Right renal cortex interstitium (tissue), 3 donors: ENCODE measurements at regions not wholly inside any gene's neighbourhood (a gene's known extent, or its start where the extent isn't known, plus 50 kb on each side); places are given as distances from the start of the nearest gene placed in this dataset.

Experiments
- DNase-seq, 3 donors: peaks; one replicate each; pipeline ENCODE4 v3.0.0-alpha.2; 2013; ENCODE audit warnings: low read depth in 3 of 3, low spot score in 2 of 3

DNA sequence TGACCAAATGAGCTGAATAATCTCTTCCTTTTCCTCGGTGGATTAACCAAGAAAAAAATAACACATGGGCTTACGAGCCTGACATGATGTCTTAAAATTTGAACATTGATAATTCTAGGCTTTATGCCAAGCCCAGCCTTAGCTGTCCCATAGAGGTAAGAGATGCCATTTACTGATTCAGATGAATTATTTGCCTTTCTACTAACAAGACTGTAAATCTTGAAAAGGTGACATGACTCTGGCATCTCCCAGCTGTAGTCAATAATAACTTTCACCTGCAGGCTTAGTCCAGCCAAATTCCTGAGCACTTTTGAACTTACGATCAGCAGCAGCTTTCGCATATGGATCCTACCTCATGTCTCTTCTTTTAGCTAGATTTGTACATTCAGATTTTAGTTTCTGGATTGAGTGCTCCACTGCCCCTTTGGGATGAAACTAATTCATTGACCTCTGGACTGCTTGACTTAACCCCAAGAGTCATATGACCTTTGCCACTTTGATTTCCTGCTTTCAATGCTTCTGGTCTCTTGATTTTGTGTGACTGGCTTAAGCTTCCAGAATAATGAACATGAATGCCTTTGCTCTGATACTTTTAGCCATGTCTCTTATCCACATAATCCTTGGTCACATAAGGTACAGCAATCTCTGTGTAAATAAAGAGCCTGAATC, 876.4 kb upstream of the SLIT2 start:
- no peak for DNase-seq

DNA sequence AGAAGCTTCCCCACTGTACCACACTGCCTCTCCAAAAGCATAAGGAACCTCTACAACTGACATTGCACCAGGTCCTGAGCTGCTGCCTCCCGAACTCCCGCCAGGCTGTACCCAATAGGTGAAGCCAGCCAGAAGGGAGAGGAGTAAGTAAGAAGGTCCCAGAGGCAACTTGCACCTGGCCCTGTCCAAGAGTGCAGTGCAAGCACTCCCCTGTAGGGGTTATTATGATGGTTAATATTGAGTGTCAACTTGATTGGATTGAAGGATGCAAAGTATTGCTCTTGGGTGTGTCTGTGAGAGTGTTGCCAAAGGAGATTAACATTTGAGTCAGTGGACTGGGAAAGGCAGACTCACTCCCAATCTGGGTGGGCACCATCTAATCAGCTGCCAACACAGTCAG, 879.3 kb upstream of the SLIT2 start:
- no peak for DNase-seq

DNA sequence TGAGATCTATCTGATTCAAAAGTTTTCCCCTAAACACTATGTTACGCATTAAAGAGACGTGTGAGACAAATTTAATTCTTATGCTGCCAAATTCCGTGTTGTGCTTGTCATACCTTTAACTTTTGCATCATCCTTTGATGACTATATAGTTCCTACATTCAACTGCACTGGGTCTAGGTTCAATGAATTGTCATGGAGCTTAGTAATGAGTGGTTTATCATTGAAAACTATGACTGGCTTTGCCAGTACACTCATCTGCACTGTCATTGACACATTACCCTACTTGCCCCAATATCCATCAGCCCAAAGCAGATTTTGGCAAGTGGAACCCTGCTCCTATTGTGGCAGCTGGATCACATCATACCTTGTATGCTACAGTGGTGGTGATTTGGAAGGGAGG, 882.9 kb upstream of the SLIT2 start:
- no peak for DNase-seq

DNA sequence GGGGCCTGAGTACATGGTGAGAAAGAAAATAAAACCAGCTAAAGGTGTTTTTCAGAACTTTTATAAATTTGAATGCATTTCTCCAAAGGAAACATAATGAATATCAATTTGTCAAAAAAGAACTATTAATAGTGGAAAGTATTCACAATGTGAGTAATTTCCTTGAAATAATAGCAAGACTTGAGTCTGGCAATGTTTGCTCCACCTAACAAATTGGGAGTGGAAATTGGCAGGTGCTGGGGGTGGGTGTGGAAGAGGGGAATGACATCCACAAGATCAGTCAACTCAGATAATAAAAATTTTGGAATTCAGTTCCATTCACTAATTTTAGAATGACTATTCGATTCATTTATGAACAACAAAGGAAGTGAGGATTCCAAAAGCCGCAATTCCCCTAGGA, 884.8 kb upstream of the SLIT2 start:
- DNase-seq = no peak

DNA sequence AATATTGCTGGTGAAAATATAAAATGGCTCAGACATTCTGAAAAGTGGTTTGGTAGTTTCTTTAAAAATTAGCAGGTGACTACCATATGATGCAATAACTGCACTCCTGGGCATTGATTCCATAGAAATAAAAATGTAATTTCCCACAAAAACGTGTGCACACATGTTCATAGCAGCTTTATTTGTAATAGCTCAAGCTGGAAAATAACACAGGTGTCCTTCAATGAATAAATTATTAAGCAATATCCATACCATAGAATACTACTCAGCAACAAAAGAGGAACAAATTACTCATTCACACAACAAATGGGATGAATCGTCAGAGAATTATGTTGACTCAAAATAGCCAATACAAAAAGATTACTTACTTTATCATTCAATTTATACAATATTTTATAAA, 893.7 kb upstream of the SLIT2 start:
- no peak for DNase-seq

DNA sequence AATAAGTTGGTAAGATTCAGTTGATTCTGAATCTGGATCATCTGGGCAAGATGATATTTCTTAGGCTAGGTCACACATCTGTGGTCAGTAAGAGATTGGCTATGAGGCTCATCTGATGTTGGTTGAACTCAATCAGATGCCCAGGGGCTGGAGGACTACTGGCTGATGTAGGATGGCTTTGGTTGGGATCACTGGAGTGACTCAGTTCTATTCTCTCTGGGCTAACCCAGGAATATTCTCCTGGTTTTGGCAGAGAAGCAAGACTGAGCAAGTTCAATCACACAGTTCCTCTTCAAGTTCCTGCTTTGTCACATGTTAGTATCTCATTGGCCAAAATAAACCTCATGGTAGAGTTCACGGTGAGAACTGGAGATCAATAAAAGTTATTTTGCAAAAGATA, 902.3 kb upstream of the SLIT2 start:
- DNase-seq = no peak

DNA sequence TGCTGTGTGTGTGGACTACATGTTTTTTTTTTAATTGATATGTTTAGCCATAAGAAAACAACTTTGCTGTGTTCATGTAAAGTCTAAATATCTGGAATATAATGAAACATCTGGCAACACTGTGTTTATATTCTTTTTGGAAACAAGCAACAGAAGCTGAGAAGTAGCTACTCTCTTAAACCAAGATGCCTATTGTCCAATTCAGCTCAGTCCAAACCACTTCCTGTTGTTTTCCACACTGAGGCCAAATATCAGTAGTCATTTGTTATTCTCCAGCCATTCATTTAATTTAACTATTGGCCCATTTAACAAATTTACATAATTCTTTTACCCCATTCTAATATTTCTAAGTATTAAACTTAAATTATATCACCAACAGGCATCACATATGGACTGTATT, 903.0 kb upstream of the SLIT2 start:
- no peak for DNase-seq

DNA sequence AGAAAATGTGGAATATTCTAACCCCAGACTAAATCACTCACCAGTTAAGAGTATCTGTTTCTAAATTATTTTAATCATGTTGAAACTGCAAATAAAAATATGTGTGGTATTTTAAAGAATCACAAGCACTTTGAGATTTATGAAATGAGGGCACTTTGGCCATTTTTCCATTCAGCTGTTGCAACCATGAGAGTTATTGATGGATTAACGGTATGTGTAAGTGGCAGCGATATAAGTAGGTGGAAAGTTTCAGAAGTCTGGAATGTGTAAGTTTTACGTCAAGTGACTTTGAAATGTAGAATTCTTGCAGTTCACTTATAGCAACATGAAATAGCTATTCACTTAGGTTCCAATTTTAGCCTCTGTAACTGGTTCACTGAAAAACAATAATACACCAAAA, 905.1 kb upstream of the SLIT2 start:
- no peak for DNase-seq

DNA sequence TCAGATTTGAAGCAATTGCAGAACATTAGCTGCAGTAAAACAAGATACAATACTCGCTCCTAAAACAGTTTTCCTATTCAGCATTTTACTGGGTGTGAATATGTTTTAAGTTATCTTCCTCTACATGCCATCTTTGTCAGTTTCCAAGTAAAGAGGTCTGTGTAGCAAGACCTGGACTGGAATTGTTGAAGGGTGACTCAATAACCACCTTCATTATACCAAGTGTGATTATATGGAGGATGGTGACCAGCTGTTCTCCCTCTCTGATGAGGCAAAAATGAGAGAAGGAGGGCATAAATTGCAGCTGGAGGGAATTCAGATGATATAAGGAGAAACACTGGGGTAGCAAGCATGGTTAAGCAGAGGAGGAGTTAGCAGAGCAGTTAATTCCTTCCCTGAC, 922.1 kb upstream of the SLIT2 start:
- DNase-seq = no peak

DNA sequence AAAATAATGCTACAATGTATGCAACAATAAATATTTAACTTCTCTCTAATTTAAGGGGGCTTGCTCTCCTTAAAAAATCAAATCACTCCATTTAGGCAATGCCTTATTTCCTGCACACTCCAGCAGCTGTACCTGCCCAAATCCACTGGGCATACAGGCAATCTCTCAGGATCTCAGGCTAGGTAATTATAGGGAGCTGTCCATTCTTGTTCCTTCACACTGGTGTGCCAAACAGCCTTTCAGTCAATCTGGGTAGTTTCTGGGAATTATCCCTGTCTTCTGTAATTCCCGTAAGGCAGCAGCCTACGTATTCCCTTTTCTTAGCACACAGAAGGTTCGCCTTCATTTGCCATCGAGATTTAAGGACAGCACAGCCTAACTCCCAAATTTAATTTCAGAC, 922.6 kb upstream of the SLIT2 start:
- DNase-seq = no peak

DNA sequence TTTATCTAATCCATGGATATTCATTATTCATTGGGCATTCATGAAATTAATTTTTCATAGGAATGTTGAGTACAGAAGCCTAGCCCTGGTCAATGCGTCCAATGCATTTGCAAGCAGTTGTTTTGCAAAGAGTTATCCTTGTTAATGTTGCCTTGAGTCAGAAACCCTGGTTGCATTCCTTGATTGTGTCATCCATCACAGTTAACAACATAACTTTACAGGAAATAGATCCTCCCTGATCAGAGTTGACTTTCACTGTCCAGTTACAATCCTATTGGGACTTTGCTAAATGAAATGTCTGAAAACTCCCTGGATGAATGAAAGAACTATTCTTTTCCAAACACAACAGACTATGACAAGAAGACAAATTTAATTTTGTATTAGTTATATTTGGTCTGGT, 924.3 kb upstream of the SLIT2 start:
- DNase-seq = no peak

DNA sequence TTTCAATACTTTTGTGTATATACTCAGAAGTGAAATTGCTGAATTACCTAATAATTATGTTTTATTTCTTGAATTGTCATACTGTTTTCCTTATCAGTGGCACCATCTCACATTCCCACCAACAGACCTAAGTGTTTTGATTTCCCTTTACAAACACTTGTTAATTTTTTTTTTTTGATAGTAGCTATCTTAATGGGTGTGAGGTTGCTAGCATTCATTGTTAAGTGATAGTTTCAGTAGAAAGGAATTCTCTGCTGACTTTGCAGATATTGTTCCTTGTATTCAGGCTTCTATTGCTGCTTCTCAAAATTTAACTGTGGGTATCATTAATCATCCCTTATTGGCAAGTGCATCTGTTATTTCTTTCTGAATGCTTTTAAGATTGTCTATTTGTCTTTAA, 927.5 kb upstream of the SLIT2 start:
- no peak for DNase-seq

DNA sequence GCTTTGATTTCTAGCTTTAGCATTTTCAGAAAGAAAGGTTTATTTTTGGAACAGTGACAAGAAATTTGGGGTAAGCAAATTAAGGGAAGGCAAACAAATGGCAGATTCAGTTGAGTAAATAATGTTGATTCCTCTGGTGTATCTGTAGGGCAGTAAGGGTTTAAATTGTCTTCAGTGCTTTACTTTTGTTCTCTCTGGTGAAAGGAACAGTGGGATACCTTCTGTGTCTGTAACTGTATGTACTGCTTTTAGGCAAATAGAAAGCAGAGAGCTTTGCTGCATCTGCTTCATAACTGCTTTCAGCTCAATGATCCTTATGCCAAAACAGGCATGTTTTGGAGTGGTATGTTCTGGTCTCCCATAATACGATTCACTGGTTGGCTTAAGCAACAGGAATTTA, 932.1 kb upstream of the SLIT2 start:
- DNase-seq = no peak

DNA sequence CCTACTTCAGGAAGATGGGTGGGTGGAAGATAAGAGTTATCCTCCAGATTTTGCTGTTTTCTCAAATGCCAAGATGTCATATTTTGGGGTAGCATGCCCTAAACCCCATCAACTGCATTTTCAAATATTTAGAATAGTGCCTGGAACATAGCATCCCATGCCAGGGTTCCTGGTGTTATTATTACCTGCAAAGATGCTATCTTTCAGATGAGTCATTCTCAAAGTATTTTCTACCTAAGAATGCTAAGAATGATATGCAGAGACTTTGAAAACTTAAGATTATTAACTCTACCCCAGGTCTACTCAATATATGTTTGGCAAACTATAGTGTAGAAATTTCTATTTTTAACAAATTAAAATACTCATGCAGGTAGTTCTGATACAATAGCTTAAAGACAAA, 934.3 kb upstream of the SLIT2 start:
- DNase-seq = no peak

DNA sequence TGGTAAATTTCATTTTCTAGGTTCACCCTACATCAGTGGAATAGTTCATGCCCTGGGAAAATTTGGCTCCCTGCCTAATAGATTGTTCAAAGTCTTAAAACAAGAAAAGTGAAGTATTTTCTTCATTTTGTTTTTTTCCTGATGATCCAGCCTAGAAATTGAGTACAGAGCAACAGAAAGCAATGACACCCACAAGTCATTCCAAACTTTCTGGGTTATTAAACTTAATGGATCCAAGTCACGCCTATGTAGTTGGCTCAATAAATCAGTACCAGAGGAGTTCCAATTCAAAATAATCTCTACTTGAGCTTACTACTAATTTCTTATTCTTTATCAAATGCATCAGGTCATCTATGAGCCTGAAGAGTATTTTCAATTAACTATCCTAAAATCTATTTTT, 937.6 kb upstream of the SLIT2 start:
- DNase-seq = no peak

DNA sequence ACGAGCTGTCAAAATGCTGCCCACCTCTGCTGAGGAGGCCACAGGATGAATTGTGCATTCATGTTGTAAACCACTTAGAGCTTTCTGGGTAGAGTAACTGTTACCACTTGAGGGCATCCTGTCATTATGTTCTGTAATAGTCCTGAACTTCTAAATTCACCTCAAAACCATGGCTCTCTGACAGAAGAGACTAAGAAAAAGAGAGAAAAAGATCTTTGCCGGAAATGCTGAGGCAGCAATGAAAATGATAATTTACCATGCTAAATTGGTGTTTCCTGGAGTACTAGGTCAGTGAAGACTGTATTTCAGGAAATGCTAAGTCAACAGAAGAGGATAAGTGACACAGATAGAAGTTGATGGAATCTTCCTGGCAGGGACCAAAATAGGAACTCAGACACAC, 942.3 kb upstream of the SLIT2 start:
- no peak for DNase-seq

DNA sequence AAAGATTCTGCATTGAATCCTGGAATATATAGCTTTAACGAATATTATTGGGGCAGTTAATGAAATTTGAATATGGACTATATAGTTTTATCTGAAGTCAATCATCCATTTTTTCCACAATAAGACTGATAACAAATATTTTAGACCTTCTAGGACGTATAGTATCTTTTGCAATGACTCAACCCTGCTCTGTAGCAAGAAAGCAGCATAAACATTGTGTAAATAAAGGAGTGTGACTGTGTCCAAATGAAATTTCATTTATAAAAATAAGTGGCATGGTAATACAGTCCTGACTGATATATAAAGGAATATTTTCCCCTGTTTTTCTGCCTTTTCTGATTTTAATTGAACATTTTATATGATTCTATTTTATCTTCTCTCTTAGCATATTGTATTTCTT, 947.7 kb upstream of the SLIT2 start:
- no peak for DNase-seq

DNA sequence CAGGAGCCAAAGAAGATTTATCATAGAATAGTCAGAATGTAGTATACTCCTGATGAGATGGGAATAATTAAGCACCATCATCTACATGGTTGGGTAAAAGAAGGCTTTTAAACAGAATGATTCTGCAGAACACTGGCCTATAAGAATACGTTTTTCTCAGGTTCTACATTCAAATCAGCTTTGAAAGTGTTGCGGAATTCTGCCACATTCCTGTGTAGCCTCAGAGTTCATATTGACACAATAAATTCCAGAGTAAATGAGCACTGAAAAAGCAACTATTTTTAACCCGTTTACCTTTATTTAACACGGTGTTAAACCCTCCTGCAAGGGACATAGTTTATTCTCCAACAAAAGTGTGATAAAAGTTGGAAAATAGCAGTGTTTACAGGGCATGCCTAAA, 950.2 kb upstream of the SLIT2 start:
- DNase-seq = no peak

DNA sequence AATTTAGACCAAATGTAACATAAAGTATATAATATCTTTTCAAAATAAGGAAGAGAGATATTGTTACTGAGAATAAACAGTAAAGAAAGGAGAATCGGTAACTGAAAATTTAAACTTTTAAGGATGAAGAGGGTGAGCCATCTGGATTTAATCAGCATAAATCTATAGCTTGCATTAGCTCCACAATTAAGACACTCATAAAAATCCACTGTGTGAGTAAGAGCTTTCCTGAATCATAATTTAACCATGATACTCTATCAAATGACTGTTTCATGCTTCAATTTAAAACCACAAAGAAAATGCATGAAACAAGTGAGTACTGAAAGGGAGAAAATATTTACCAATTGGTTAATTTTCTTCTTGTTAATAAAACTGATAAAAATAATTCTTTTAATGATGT, 951.5 kb upstream of the SLIT2 start:
- no peak for DNase-seq

DNA sequence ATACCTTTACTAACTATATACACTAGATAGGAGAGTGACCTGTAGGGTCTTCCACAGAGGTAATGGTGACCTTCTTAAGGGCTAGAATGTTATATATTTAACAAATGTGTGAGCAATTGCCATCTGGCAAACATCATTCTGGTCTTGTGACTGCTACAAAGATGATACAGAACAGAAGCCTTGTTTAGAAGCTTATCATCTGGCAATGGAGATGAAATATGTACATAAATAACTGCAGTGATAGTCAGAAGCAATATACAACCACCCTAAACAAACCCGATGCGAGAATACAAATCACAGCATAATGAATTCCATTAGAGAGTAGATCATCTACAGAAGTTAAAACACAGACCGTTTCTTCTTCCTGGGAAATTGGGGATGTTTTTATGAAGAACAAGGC, 952.7 kb upstream of the SLIT2 start:
- no peak for DNase-seq

DNA sequence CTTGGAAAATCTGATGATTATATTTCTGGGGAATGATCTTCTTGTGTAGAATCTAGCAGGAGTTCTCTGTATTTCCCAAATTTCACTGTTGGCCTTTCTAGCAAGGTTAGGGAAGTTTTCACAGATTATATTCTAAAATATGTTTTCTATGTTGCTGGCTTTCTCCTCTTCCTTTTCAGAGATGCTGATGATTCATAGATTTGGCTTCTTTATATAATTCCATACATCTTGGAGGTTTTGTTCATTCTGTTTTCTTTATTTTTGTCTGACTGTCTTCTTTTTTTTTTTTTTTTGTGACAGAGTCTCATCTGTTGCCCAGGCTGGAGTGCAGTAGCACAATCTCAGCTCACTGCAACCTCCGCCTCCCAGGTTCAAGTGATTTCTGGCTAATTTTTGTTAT, 957.9 kb upstream of the SLIT2 start:
- DNase-seq = no peak

DNA sequence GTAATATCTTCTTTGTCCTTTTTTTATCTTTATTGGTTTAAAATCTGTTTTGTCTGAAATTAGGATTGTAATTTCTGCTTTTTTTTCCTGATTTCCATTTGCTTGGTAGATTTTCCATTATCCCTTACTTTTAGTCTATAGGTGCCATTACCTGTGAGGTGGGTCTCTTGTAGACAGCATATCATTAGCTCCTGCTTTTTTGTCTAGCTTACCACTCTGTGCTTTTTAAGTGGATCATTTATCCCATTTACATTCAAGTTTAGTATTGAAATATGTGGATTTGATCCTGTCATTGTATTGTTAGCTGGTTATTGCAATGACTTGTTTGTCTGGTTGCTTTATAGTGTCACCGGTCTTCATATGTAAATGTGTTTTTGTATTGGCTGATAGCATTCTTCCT, 958.6 kb upstream of the SLIT2 start:
- no peak for DNase-seq

DNA sequence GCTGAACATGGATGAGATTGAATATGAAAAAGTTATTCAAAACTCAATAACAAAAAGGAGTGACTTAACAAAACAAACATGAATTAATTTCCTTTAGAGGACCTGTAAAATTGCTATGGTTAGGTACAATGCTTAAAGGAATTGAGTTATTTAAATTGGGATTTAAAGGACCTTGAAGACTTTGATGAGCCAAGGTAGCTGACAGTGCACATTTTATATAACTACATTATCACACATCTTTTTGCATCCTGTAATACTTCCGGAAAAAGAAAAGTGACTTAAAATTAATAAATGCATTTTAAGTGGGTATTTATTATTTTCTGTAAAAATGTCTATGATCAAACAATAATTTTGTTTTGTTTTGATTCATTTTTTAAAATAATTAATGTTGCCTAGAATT, 964.8 kb upstream of the SLIT2 start:
- no peak for DNase-seq

DNA sequence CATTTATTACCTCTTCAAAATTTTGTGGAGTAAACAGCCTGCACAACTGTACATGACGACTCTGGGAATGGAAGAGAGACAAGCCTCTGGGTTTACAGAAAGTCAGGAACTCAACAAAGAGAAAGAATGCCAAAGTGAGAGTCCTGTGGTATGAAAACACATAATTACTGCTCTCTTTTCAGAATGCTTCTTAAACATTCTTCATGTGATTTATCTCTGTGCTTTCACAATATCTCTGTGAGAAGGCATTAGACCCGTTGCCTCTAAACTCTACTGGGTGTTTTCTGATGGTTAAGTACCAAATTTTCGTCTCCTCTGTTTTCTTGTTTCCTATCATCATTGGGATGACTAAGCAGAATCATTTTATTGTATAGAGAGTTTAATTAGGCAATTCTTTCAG, 966.6 kb upstream of the SLIT2 start:
- no peak for DNase-seq
